H1 (cell line): ENCODE measurements at regions not wholly inside any gene's neighbourhood (a gene's known extent, or its start where the extent isn't known, plus 50 kb on each side); places are given as distances from the start of the nearest gene placed in this dataset.

Experiments used
- CTCF ChIA-PET: fragments of 300-600 bp; sonication (Branson Sonifier 250); formaldehyde crosslinking; loops from one replicate; lab custom pipeline; 2021; ENCODE audit not compliant: partially characterized antibody; lab: Charles Lee
- POLR2A ChIA-PET: fragments of 300-600 bp; sonication (Branson Sonifier 250); formaldehyde crosslinking; loops from one replicate; lab custom pipeline; 2021; ENCODE audit warnings: inconsistent platforms; ENCODE audit not compliant: partially characterized antibody; lab: Charles Lee
- DNase-seq, 2 experiments: peaks; one replicate each; pipeline versions ENCODE4 v3.0.0 to v3.0.0-alpha.2; 2010 to 2022; ENCODE audit warnings: low spot score in 2 of 2, low read depth in 1 of 2, mixed read lengths in 1 of 2
- FAIRE-seq: peaks from 2 replicates; lab custom pipeline; 2011; peaks lifted over from hg19 to GRCh38; lab: Jason Lieb, UNC
- H2AFZ ChIP-seq: 2 replicates; pipeline ENCODE4 v1.8.1; 2012; ENCODE audit warnings: low read length, inconsistent platforms
- H2AK5ac ChIP-seq: 2 replicates; pipeline ENCODE4 v1.6.1; 2013; ENCODE audit warnings: low read depth, low read length
- H2BK120ac ChIP-seq: replicated peaks from 2 replicates; pipeline ENCODE3; 2013; ENCODE audit warnings: low read depth, low read length, inconsistent platforms
- H2BK12ac ChIP-seq: 2 replicates; pipeline ENCODE4 v1.6.1; 2013; ENCODE audit warnings: low read depth, low read length
- H2BK15ac ChIP-seq: 2 replicates; pipeline ENCODE4 v1.6.1; 2013; ENCODE audit warnings: low read length
- H2BK20ac ChIP-seq: 2 replicates; pipeline ENCODE4 v1.6.1; 2013; ENCODE audit warnings: low read length
- H2BK5ac ChIP-seq: 2 replicates; pipeline ENCODE4 v1.6.1; 2013; ENCODE audit warnings: low read depth, low read length
- H3K14ac ChIP-seq: 2 replicates; pipeline ENCODE4 v1.6.1; 2013; ENCODE audit warnings: inconsistent platforms; ENCODE audit not compliant: insufficient read length
- H3K18ac ChIP-seq: 2 replicates; pipeline ENCODE4 v1.6.1; 2013; ENCODE audit warnings: low read length; ENCODE audit errors: extremely low read depth
- H3K23ac ChIP-seq: 2 replicates; pipeline ENCODE4 v1.6.1; 2013; ENCODE audit warnings: inconsistent platforms; ENCODE audit not compliant: insufficient read length
- H3K23me2 ChIP-seq: 2 replicates; pipeline ENCODE4 v1.6.1; 2013; ENCODE audit warnings: low read depth, low read length
- H3K27ac ChIP-seq: 2 replicates; pipeline ENCODE4 v1.6.1; 2011; ENCODE audit warnings: low read depth, low read length, inconsistent platforms
- H3K27me3 ChIP-seq, 4 experiments: replicated peaks in 1 of 4; 1 replicate in 1 of 4; 2 replicates in 3 of 4; pipeline versions ENCODE4 v1.6.1 to v1.8.1; 2011 to 2013; ENCODE audit warnings: low read length in 3 of 4, mild to moderate bottlenecking in 3 of 4, inconsistent platforms in 2 of 4, mixed read lengths in 2 of 4, moderate library complexity in 1 of 4; ENCODE audit not compliant: control insufficient read depth in 3 of 4, insufficient read depth in 3 of 4; ENCODE audit errors: extremely low read depth in 1 of 4
- H3K36me3 ChIP-seq, 4 experiments: 2 replicates each; pipeline versions ENCODE4 v1.6.1 to v1.8.1; 2011 to 2013; ENCODE audit warnings: mild to moderate bottlenecking in 4 of 4, low read length in 3 of 4, moderate library complexity in 2 of 4, control low read depth in 1 of 4, inconsistent platforms in 1 of 4; ENCODE audit not compliant: insufficient read depth in 4 of 4, control insufficient read depth in 2 of 4
- H3K4ac ChIP-seq: replicated peaks from 2 replicates; pipeline ENCODE3; 2013; ENCODE audit warnings: low read length, low read depth, mixed read lengths, inconsistent platforms; ENCODE audit not compliant: insufficient read length
- H3K4me1 ChIP-seq, 4 experiments: replicated peaks in 1 of 4; 1 replicate in 1 of 4; 2 replicates in 3 of 4; pipeline versions ENCODE4 v1.6.1 to v1.8.1; 2011 to 2013; ENCODE audit warnings: low read length in 3 of 4, inconsistent platforms in 2 of 4, mixed read lengths in 1 of 4; ENCODE audit not compliant: insufficient read depth in 4 of 4, control insufficient read depth in 3 of 4
- H3K4me2 ChIP-seq, 2 experiments: 2 replicates each; pipeline versions ENCODE4 v1.6.1 to v1.8.1; 2011 to 2013; ENCODE audit warnings: low read depth in 2 of 2, low read length in 2 of 2, control low read depth in 1 of 2, inconsistent platforms in 1 of 2, mild to moderate bottlenecking in 1 of 2; ENCODE audit not compliant: insufficient read depth in 1 of 2
- H3K4me3 ChIP-seq, 4 experiments: fragments of 200-600, 300-600 bp in 1 of 4; sonication (generic), shearing (Covaris generic), sonication (Bioruptor Twin) in 1 of 4; 2 replicates each; pipeline versions ENCODE4 v1.5.1 to v1.8.1; 2011 to 2016; ENCODE audit warnings: low read length in 4 of 4, low read depth in 3 of 4, control low read depth in 2 of 4, inconsistent platforms in 2 of 4, mild to moderate bottlenecking in 2 of 4, mixed read lengths in 1 of 4, moderate library complexity in 1 of 4; ENCODE audit not compliant: insufficient read depth in 2 of 4; ENCODE audit errors: extremely low read depth in 1 of 4
- H3K56ac ChIP-seq: replicated peaks from 2 replicates; pipeline ENCODE3; 2013; ENCODE audit warnings: low read depth, mild to moderate bottlenecking, mixed read lengths, low read length, inconsistent platforms; ENCODE audit not compliant: insufficient read length
- H3K79me1 ChIP-seq: 2 replicates; pipeline ENCODE4 v1.6.1; 2013; ENCODE audit warnings: low read depth, low read length, control low read depth
- H3K79me2 ChIP-seq, 2 experiments: 2 replicates each; pipeline versions ENCODE4 v1.6.1 to v1.8.1; 2012 to 2013; ENCODE audit warnings: low read length in 2 of 2, mild to moderate bottlenecking in 2 of 2, inconsistent platforms in 1 of 2; ENCODE audit not compliant: insufficient read depth in 2 of 2, control insufficient read depth in 1 of 2
- H3K9ac ChIP-seq, 4 experiments: replicated peaks in 1 of 4; 1 replicate in 1 of 4; 2 replicates in 3 of 4; pipeline versions ENCODE4 v1.6.1 to v1.8.1; 2011 to 2013; ENCODE audit warnings: low read depth in 3 of 4, low read length in 3 of 4, control low read depth in 2 of 4, mild to moderate bottlenecking in 2 of 4, moderate library complexity in 2 of 4, inconsistent platforms in 1 of 4; ENCODE audit errors: extremely low read depth in 1 of 4
- H3K9me3 ChIP-seq, 2 experiments: 2 replicates each; pipeline versions ENCODE4 v1.6.1 to v1.8.1; 2012 to 2013; ENCODE audit warnings: mild to moderate bottlenecking in 2 of 2, moderate library complexity in 2 of 2, control low read depth in 1 of 2, inconsistent platforms in 1 of 2, low read depth in 1 of 2, low read length in 1 of 2, mixed read lengths in 1 of 2; ENCODE audit not compliant: insufficient read depth in 2 of 2
- H4K20me1 ChIP-seq, 2 experiments: replicated peaks in 1 of 2; 2 replicates each; pipeline versions ENCODE3 to v1.8.1; 2011 to 2013; ENCODE audit warnings: inconsistent platforms in 2 of 2, low read length in 2 of 2, mild to moderate bottlenecking in 1 of 2; ENCODE audit not compliant: insufficient read depth in 2 of 2, control insufficient read depth in 1 of 2
- H4K5ac ChIP-seq: 2 replicates; pipeline ENCODE4 v1.6.1; 2013; ENCODE audit warnings: low read length, low read depth, mixed read lengths, inconsistent platforms; ENCODE audit not compliant: insufficient read length
- H4K8ac ChIP-seq: 2 replicates; pipeline ENCODE4 v1.8.0; 2013; ENCODE audit warnings: mild to moderate bottlenecking, moderate library complexity, low read length, inconsistent platforms; ENCODE audit not compliant: insufficient read depth; ENCODE audit errors: extremely low read depth
- H4K91ac ChIP-seq: replicated peaks from 2 replicates; pipeline ENCODE3; 2013; ENCODE audit warnings: low read length, mixed read lengths, inconsistent platforms; ENCODE audit not compliant: insufficient read length
- CBX8 ChIP-seq: fragments of 300-800, 300-1000 bp; sonication (generic); IDR thresholded peaks from 2 replicates; pipeline ENCODE4 v1.7.1; 2016; ENCODE audit warnings: low read depth, low read length, borderline replicate concordance
- GABPA ChIP-seq: IDR thresholded peaks from 2 replicates; pipeline ENCODE4 v1.6.1; 2011; ENCODE audit warnings: mild to moderate bottlenecking, low read length, moderate library complexity, borderline replicate concordance; ENCODE audit not compliant: insufficient read depth
- JUND ChIP-seq: IDR thresholded peaks from 2 replicates; pipeline ENCODE4 v1.6.1; 2011; ENCODE audit warnings: mild to moderate bottlenecking, improper control_type of control experiment, low read length
- KDM4A ChIP-seq: IDR thresholded peaks from one replicate; pipeline ENCODE4 v1.7.1; 2012; ENCODE audit warnings: low read depth, mild to moderate bottlenecking, moderate library complexity, low read length, inconsistent platforms; ENCODE audit not compliant: severe bottlenecking
- KDM5A ChIP-seq: fragments of 200-600 bp; IDR thresholded peaks from 2 replicates; pipeline ENCODE4 v1.7.1; 2012; ENCODE audit warnings: mild to moderate bottlenecking, low read length, inconsistent platforms, mixed read lengths
- POLR2AphosphoS5 ChIP-seq: IDR thresholded peaks from 2 replicates; pipeline ENCODE4 v1.6.1; 2011; ENCODE audit warnings: low read depth, low read length
- RBBP5 ChIP-seq: IDR thresholded peaks from 2 replicates; pipeline ENCODE4 v1.7.1; 2012; ENCODE audit warnings: low read depth, mild to moderate bottlenecking, inconsistent platforms, low read length, moderate library complexity, borderline replicate concordance
- SAP30 ChIP-seq: fragments of 300-600 bp; sonication (generic); IDR thresholded peaks from 2 replicates; pipeline ENCODE4 v1.7.1; 2012; ENCODE audit warnings: low read length, moderate library complexity, mild to moderate bottlenecking, inconsistent platforms; ENCODE audit not compliant: insufficient read depth, insufficient replicate concordance
- SIRT6 ChIP-seq: IDR thresholded peaks from one replicate; pipeline ENCODE4 v1.7.1; 2012; ENCODE audit warnings: low read length, inconsistent platforms
- SIX5 ChIP-seq: IDR thresholded peaks from 2 replicates; pipeline ENCODE4 v1.6.1; 2011; ENCODE audit warnings: mild to moderate bottlenecking, low read depth, low read length
- SRF ChIP-seq: IDR thresholded peaks from 2 replicates; pipeline ENCODE4 v1.6.1; 2011; ENCODE audit warnings: mild to moderate bottlenecking, low read depth, low read length, moderate library complexity
- SUZ12 ChIP-seq: fragments of 200-600 bp; sonication (generic); IDR thresholded peaks from 2 replicates; pipeline ENCODE4 v1.6.1; 2012; ENCODE audit warnings: mild to moderate bottlenecking, inconsistent platforms, low read length, moderate library complexity, mixed read lengths
- TAF1 ChIP-seq: IDR thresholded peaks from 2 replicates; pipeline ENCODE4 v1.6.1; 2011; ENCODE audit warnings: mild to moderate bottlenecking, low read depth, low read length
- TBP ChIP-seq: IDR thresholded peaks from 2 replicates; pipeline ENCODE4 v1.6.1; 2011; ENCODE audit warnings: low read depth, low read length, improper control_type of control experiment
- YY1 ChIP-seq: IDR thresholded peaks from 2 replicates; pipeline ENCODE4 v1.6.1; 2011; ENCODE audit warnings: low read depth, mild to moderate bottlenecking, low read length
- WGBS, 2 experiments: shearing (Covaris generic) in 1 of 2; methylation state at CpG; one replicate each; pipeline versions ENCODE4 v1.1.6 to v1.1.7; 2013 to 2015; ENCODE audit warnings: low lambda C conversion rate in 2 of 2, mixed read lengths in 2 of 2, inconsistent platforms in 1 of 2, low coverage in 1 of 2, missing lambda C conversion rate in 1 of 2; ENCODE audit not compliant: insufficient replicate concordance in 2 of 2, insufficient coverage in 1 of 2, insufficient read length in 1 of 2; ENCODE audit errors: extremely low coverage in 1 of 2, missing lambda C conversion rate in 1 of 2; 5-methylcytosine and 5-hydroxymethylcytosine counted together

DNA sequence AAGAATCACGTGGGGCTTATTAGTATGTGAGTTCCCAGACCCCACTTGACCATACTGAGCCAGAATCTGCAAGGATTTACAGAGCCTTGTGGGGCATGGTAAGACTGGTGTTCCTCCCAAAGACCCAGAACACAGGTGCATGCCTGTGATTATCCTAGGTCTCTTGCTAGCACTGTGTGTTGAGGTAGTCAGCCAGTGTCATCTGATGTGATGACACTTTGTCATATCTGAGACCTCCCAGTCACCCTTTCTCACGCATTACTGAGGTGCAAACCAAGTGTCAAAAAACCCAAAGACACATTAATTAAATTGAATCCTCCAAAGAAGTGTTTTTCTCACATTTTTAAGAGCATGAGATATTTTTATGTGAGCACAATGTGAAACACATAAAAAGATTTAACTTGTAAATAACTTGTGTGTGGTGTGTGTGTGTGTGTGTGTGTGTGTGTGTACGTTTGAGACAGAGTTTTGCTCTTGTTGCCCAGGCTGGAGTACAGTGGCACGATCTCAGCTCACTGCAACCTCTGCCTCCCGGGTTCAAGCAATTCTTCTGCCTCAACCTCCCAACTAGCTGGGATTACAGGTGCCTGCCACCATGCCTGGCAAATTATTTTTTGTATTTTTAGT, 162.0 kb upstream of the PRPS1L1 start:
- no peak overlapping the region for H4K5ac ChIP-seq
- no peak overlapping the region for H4K91ac ChIP-seq
- H3K9me3 ChIP-seq, result no peaks in the 10 kb centered on the region
- H3K18ac ChIP-seq, result no peak overlapping the region
- no peak overlapping the region for H3K27ac ChIP-seq
- H3K79me2 ChIP-seq, result no peaks in the 10 kb centered on the region
- no peak overlapping the region for H2AK5ac ChIP-seq
- no peaks in the 10 kb centered on the region for H3K79me1 ChIP-seq
- H3K4me1 ChIP-seq, result no peaks in the 10 kb centered on the region
- H4K8ac ChIP-seq, result no peak overlapping the region
- H2BK120ac ChIP-seq, result no peak overlapping the region
- no peak overlapping the region for H3K4me3 ChIP-seq
- no peak overlapping the region for H3K4ac ChIP-seq
- no peak overlapping the region for H3K23ac ChIP-seq
- H2BK15ac ChIP-seq, result no peak overlapping the region
- H3K36me3 ChIP-seq, result no peaks in the 10 kb centered on the region
- POLR2A ChIA-PET, result no interaction called here
- no peaks in the 10 kb centered on the region for H3K23me2 ChIP-seq
- H3K27me3 ChIP-seq, result no peaks in the 10 kb centered on the region
- H3K4me2 ChIP-seq, result no peak overlapping the region
- 87 to 100% methylated on average over 1 to 5 of the region's 5 CpGs for WGBS, 2 experiments
- H2AFZ ChIP-seq, result no peak overlapping the region
- H2BK5ac ChIP-seq, result no peak overlapping the region
- H3K56ac ChIP-seq, result no peak overlapping the region
- H3K9ac ChIP-seq, result no peak overlapping the region
- CTCF ChIA-PET, result no interaction called here
- no peaks in the 10 kb centered on the region for H4K20me1 ChIP-seq
- DNase-seq (no peak), FAIRE-seq (no peak)
- no peak overlapping the region for H2BK20ac ChIP-seq
- H3K14ac ChIP-seq, result no peak overlapping the region
- no peak overlapping the region for H2BK12ac ChIP-seq
- no peak for TF ChIP-seq YY1
- no peak for TF ChIP-seq SIRT6
- TF ChIP-seq JUND, result no peak
- no peak for TF ChIP-seq SUZ12
- no peak for TF ChIP-seq GABPA
- TF ChIP-seq KDM5A, result no peak
- no peak for TF ChIP-seq TAF1
- no peak for TF ChIP-seq RBBP5
- TF ChIP-seq KDM4A, result no peak
- no peak for TF ChIP-seq SIX5
- TF ChIP-seq CBX8, result no peak
- TF ChIP-seq SRF, result no peak
- TF ChIP-seq TBP, result no peak
- TF ChIP-seq POLR2AphosphoS5, result no peak
- no peak for TF ChIP-seq SAP30
